ENCODE measurements at regions not wholly inside any gene's neighbourhood (a gene's known extent, or its start where the extent isn't known, plus 50 kb on each side); places are given as distances from the start of the nearest gene placed in this dataset.

- H3K4me3 ChIP-seq (ENCODE audit: low read length in 2 of 2), result no peak overlapping the region
- H3K18ac ChIP-seq (ENCODE audit: low read length), result no peak overlapping the region
- DNase-seq (ENCODE audit: low spot score), result no peak
Observed at GRCh38 chr15:92565351-92566125, 90.0 kb downstream of the FAM174B start.

DNA sequence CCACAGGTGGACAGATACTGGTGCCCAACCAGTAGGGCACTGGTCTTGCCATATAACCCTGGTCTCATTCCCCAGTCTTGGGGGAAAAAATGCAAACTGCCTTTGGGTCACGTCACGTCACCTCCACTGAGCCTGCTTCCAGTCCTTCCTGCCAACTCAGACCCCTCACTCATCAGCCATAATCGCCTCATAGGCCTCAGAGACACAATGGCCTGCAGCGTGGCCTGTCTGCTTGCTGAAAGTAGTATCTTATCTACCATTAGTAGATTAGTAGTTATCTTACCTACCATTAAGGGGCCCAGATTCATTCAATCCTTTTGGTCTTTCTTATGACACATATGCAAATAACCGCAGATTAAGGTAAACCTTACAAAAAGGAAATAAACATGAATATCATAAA is 93.8 kb downstream of the FAM174B start:
- H3K27me3 ChIP-seq (ENCODE audit: control insufficient read depth in 3 of 3, insufficient read depth in 3 of 3, low read depth in 1 of 3, low read length in 3 of 3), result peaks cover 0 to 3% (median 0%) of the 10 kb centered on the region in 3 experiments
- no peak overlapping the region for H4K91ac ChIP-seq (ENCODE audit: low read depth, low read length, poor library complexity)
- no peak overlapping the region for H3K4ac ChIP-seq (ENCODE audit: low read length)
- H3K9ac ChIP-seq (ENCODE audit: low read depth, low read length, poor library complexity), result no peak overlapping the region
- no peak overlapping the region for H3K14ac ChIP-seq (ENCODE audit: low read length)
- no peak overlapping the region for H2BK120ac ChIP-seq (ENCODE audit: low read depth, low read length)
- WGBS, 2 donors (ENCODE audit: extremely low coverage in 2 of 2, insufficient read length in 2 of 2, insufficient replicate concordance in 1 of 2), result no CpG with 5 or more reads among the region's 5 CpGs
- H2AK5ac ChIP-seq (ENCODE audit: low read depth, low read length), result no peak overlapping the region
- no peak overlapping the region for H2BK5ac ChIP-seq (ENCODE audit: low read length)
- H3K18ac ChIP-seq (ENCODE audit: low read length), result no peak overlapping the region
- no peak overlapping the region for H2BK15ac ChIP-seq (ENCODE audit: low read length)
- no peak for DNase-seq (ENCODE audit: low spot score)
- H3K36me3 ChIP-seq (replicated peaks in 1 of 2; ENCODE audit: control insufficient read depth in 2 of 2, insufficient read depth in 2 of 2, low read length in 2 of 2), result no peaks in the 10 kb centered on the region
- H3K23ac ChIP-seq (ENCODE audit: low read depth, low read length, poor library complexity), result no peak overlapping the region
- H3K4me3 ChIP-seq (ENCODE audit: low read length in 2 of 2), result no peak overlapping the region
- H3K4me2 ChIP-seq (ENCODE audit: insufficient read depth, low read length, poor library complexity, severe bottlenecking), result no peak overlapping the region
- no peak overlapping the region for H2AFZ ChIP-seq (ENCODE audit: low read length)
- no peak overlapping the region for H3K27ac ChIP-seq (replicated peaks; ENCODE audit: low read length)
- no peak overlapping the region for H2BK12ac ChIP-seq (ENCODE audit: low read length)
- no peak overlapping the region for H4K8ac ChIP-seq (ENCODE audit: low read depth, low read length)
- H3K9me3 ChIP-seq (replicated peaks in 1 of 2; ENCODE audit: control insufficient read depth in 2 of 2, insufficient read depth in 1 of 2, low read depth in 1 of 2, low read length in 2 of 2), result no peaks in the 10 kb centered on the region
- H3K79me1 ChIP-seq (ENCODE audit: low read depth, low read length), result no peaks in the 10 kb centered on the region
- no peaks in the 10 kb centered on the region for H3K4me1 ChIP-seq (ENCODE audit: control insufficient read depth in 2 of 2, insufficient read depth in 1 of 2, low read depth in 1 of 2, low read length in 2 of 2)

More at GRCh38 chr15:92565351-92566125, 90.0 kb downstream of the FAM174B start:
- WGBS, 2 donors (ENCODE audit: extremely low coverage in 2 of 2, insufficient read length in 2 of 2, insufficient replicate concordance in 1 of 2), result no CpG with 5 or more reads among the region's 5 CpGs
- Histone ChIP-seq H2AK5ac (ENCODE audit: low read depth, low read length) (no peak overlapping the region), H3K4me2 (ENCODE audit: insufficient read depth, low read length, poor library complexity, severe bottlenecking) (no peak overlapping the region), H4K91ac (ENCODE audit: low read depth, low read length, poor library complexity) (no peak overlapping the region), H4K8ac (ENCODE audit: low read depth, low read length) (no peak overlapping the region), H3K36me3 (replicated peaks in 1 of 2; ENCODE audit: control insufficient read depth in 2 of 2, insufficient read depth in 2 of 2, low read length in 2 of 2) (no peaks in the 10 kb centered on the region), H2BK12ac (ENCODE audit: low read length) (no peak overlapping the region), H2BK120ac (ENCODE audit: low read depth, low read length) (no peak overlapping the region), H2BK15ac (ENCODE audit: low read length) (no peak overlapping the region), H3K27ac (replicated peaks; ENCODE audit: low read length) (no peak overlapping the region), H3K79me1 (ENCODE audit: low read depth, low read length) (no peaks in the 10 kb centered on the region), H3K4ac (ENCODE audit: low read length) (no peak overlapping the region), H3K27me3 (ENCODE audit: control insufficient read depth in 3 of 3, insufficient read depth in 3 of 3, low read depth in 1 of 3, low read length in 3 of 3) (peaks cover 0 to 3% (median 0%) of the 10 kb centered on the region in 3 experiments), H3K9ac (ENCODE audit: low read depth, low read length, poor library complexity) (no peak overlapping the region), H3K4me1 (ENCODE audit: control insufficient read depth in 2 of 2, insufficient read depth in 1 of 2, low read depth in 1 of 2, low read length in 2 of 2) (peaks cover 0 to 1% of the 10 kb centered on the region in 2 donors), H3K9me3 (replicated peaks in 1 of 2; ENCODE audit: control insufficient read depth in 2 of 2, insufficient read depth in 1 of 2, low read depth in 1 of 2, low read length in 2 of 2) (no peaks in the 10 kb centered on the region), H3K14ac (ENCODE audit: low read length) (no peak overlapping the region), H2BK5ac (ENCODE audit: low read length) (no peak overlapping the region), H3K23ac (ENCODE audit: low read depth, low read length, poor library complexity) (no peak overlapping the region), H2AFZ (ENCODE audit: low read length) (no peak overlapping the region)

GRCh38 chr15:92553317-92553716 is 102.3 kb downstream of the FAM174B start:
- WGBS, 2 donors (ENCODE audit: extremely low coverage in 2 of 2, insufficient read length in 2 of 2, insufficient replicate concordance in 1 of 2), result no CpG with 5 or more reads among the region's 1 CpG
- Histone ChIP-seq H3K9me3 (replicated peaks in 1 of 2; ENCODE audit: control insufficient read depth in 2 of 2, insufficient read depth in 1 of 2, low read depth in 1 of 2, low read length in 2 of 2) (no peaks in the 10 kb centered on the region), H3K23ac (ENCODE audit: low read depth, low read length, poor library complexity) (no peak overlapping the region), H3K27ac (replicated peaks; ENCODE audit: low read length) (no peak overlapping the region), H3K14ac (ENCODE audit: low read length) (no peak overlapping the region), H4K91ac (ENCODE audit: low read depth, low read length, poor library complexity) (no peak overlapping the region), H2AFZ (ENCODE audit: low read length) (no peak overlapping the region), H2BK12ac (ENCODE audit: low read length) (no peak overlapping the region), H3K9ac (ENCODE audit: low read depth, low read length, poor library complexity) (no peak overlapping the region), H2AK5ac (ENCODE audit: low read depth, low read length) (no peak overlapping the region), H2BK15ac (ENCODE audit: low read length) (no peak overlapping the region), H3K4me3 (ENCODE audit: low read length in 2 of 2) (no peak overlapping the region), H2BK120ac (ENCODE audit: low read depth, low read length) (no peak overlapping the region), H4K8ac (ENCODE audit: low read depth, low read length) (no peak overlapping the region), H3K18ac (ENCODE audit: low read length) (no peak overlapping the region), H3K4ac (ENCODE audit: low read length) (no peak overlapping the region), H2BK5ac (ENCODE audit: low read length) (no peak overlapping the region), H3K36me3 (replicated peaks in 1 of 2; ENCODE audit: control insufficient read depth in 2 of 2, insufficient read depth in 2 of 2, low read length in 2 of 2) (no peaks in the 10 kb centered on the region), H3K4me2 (ENCODE audit: insufficient read depth, low read length, poor library complexity, severe bottlenecking) (no peak overlapping the region), H3K79me1 (ENCODE audit: low read depth, low read length) (no peaks in the 10 kb centered on the region), H3K4me1 (ENCODE audit: control insufficient read depth in 2 of 2, insufficient read depth in 1 of 2, low read depth in 1 of 2, low read length in 2 of 2) (no peaks in the 10 kb centered on the region), H3K27me3 (ENCODE audit: control insufficient read depth in 3 of 3, insufficient read depth in 3 of 3, low read depth in 1 of 3, low read length in 3 of 3) (peaks cover 0 to 7% (median 0%) of the 10 kb centered on the region in 3 experiments)
- DNase-seq (ENCODE audit: low spot score), result no peak

DNA sequence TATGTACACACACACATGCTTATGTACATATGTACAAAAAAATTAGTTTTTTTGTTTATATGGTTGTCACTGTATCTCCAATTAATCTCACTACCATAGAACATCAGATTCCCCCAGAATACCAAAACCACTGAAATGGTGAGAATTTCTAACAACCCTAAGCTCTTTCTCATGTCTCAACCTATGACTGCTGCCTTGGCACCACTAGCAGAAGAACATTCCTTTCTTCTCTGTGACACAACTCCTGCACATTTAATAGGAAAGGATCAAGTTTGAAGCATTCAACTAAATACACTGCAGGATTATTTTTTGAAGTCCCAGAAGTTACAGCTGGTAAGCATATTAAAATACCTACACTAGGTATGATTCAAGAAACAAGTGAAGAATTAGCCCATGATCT is 109.6 kb downstream of the FAM174B start:
- H3K27me3 ChIP-seq (ENCODE audit: control insufficient read depth in 3 of 3, insufficient read depth in 3 of 3, low read depth in 1 of 3, low read length in 3 of 3), result peaks cover 0 to 16% (median 0%) of the 10 kb centered on the region in 3 experiments

More for the DNA sequence above, 109.6 kb downstream of the FAM174B start:
- Histone ChIP-seq H3K14ac (ENCODE audit: low read length) (no peak overlapping the region), H3K4me2 (ENCODE audit: insufficient read depth, low read length, poor library complexity, severe bottlenecking) (no peak overlapping the region), H2BK5ac (ENCODE audit: low read length) (no peak overlapping the region), H3K4ac (ENCODE audit: low read length) (no peak overlapping the region), H3K9ac (ENCODE audit: low read depth, low read length, poor library complexity) (no peak overlapping the region), H2BK12ac (ENCODE audit: low read length) (no peak overlapping the region), H2BK15ac (ENCODE audit: low read length) (no peak overlapping the region), H3K23ac (ENCODE audit: low read depth, low read length, poor library complexity) (no peak overlapping the region), H3K9me3 (replicated peaks in 1 of 2; ENCODE audit: control insufficient read depth in 2 of 2, insufficient read depth in 1 of 2, low read depth in 1 of 2, low read length in 2 of 2) (no peaks in the 10 kb centered on the region), H3K27ac (replicated peaks; ENCODE audit: low read length) (no peak overlapping the region), H3K36me3 (replicated peaks in 1 of 2; ENCODE audit: control insufficient read depth in 2 of 2, insufficient read depth in 2 of 2, low read length in 2 of 2) (no peaks in the 10 kb centered on the region), H3K4me3 (ENCODE audit: low read length in 2 of 2) (no peak overlapping the region), H3K4me1 (ENCODE audit: control insufficient read depth in 2 of 2, insufficient read depth in 1 of 2, low read depth in 1 of 2, low read length in 2 of 2) (no peaks in the 10 kb centered on the region), H4K8ac (ENCODE audit: low read depth, low read length) (no peak overlapping the region), H3K79me1 (ENCODE audit: low read depth, low read length) (no peaks in the 10 kb centered on the region), H2BK120ac (ENCODE audit: low read depth, low read length) (no peak overlapping the region), H2AK5ac (ENCODE audit: low read depth, low read length) (no peak overlapping the region), H4K91ac (ENCODE audit: low read depth, low read length, poor library complexity) (no peak overlapping the region), H3K18ac (ENCODE audit: low read length) (no peak overlapping the region), H2AFZ (ENCODE audit: low read length) (no peak overlapping the region)
- DNase-seq (ENCODE audit: low spot score), result no peak

Measured in neuronal stem cell (in vitro differentiated cells).